Epithelial cell of prostate (primary cell): ENCODE measurements at regions not wholly inside any gene's neighbourhood (a gene's known extent, or its start where the extent isn't known, plus 50 kb on each side); places are given as distances from the start of the nearest gene placed in this dataset.

Source experiments
- DNase-seq: peaks from one replicate; pipeline ENCODE4 v3.0.0-alpha.2; 2011; ENCODE audit warnings: low read depth, low spot score
- H3K27ac ChIP-seq: fragments of 450-650 bp; 2 replicates; pipeline ENCODE4 v1.5.1; 2017; ENCODE audit warnings: mild to moderate bottlenecking

DNA sequence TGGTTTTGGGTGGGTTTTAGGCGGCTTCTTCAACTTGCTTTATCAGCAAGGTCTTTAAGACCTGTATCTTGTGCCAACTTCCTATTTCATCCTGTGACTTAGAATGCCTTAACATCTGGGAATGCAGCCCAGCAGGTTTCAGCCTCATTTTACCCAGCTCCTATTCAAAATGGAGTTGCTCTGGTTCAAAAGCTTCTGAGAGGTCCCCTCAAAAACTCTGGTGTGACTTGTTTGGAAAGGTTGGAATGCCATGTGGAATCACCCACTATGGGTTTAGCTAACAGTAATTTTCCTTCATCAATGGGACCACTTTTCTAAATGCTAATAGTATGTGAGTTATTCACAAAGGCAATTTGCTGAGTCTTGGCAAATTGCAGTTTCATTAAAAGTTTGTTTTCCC is 509.4 kb upstream of the SMIM21 start:
- no peak overlapping the region for H3K27ac ChIP-seq
- DNase-seq = no peak

- DNase-seq = no peak
- H3K27ac ChIP-seq = no peak overlapping the region
Observed at GRCh38 chr18:75931079-75931478, 503.6 kb upstream of the SMIM21 start.

DNA sequence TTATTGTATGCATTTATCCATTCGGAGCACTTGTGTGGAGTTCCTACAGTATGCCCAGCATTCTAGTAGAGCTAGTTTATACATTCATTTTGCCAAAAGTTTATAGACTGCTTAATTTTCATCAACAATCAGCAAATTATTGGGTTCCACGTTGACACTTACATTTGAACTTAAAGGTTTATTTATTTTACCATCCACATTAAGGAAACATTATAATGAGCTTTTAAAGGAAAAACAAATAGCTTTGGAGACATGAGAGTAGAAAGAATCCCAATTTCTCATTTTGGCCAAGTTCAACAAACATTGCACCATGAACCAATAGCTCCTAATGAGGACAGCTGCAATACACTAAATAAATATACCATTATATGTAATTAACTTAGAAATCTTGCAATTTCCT is 501.2 kb upstream of the SMIM21 start:
- DNase-seq = no peak
- H3K27ac ChIP-seq = no peak overlapping the region

GRCh38 chr18:75927791-75928190 is 500.3 kb upstream of the SMIM21 start:
- DNase-seq = no peak
- H3K27ac ChIP-seq = no peak overlapping the region

DNA sequence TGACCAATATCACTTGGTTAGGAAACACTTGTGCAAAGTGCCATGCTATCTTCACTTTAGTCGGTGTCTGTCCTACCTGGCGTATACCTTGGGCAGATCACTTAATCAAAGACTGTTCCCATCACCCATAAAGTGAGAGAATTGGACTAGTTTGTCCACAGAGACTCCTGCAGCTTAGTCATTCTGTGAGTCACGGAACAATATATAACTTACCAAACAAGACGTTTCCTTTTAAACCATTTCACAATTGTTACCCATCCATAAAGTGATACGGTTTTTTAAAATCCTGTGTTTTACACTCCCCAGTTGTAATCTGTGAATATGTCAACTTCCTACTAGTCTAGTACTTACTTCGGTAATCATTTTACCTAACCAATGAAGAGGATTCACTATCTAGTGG is 499.3 kb upstream of the SMIM21 start:
- H3K27ac ChIP-seq = no peak overlapping the region
- no peak for DNase-seq

- no peak for DNase-seq
- H3K27ac ChIP-seq = no peak overlapping the region
Observed at GRCh38 chr18:75923169-75923568, 495.7 kb upstream of the SMIM21 start.

DNA sequence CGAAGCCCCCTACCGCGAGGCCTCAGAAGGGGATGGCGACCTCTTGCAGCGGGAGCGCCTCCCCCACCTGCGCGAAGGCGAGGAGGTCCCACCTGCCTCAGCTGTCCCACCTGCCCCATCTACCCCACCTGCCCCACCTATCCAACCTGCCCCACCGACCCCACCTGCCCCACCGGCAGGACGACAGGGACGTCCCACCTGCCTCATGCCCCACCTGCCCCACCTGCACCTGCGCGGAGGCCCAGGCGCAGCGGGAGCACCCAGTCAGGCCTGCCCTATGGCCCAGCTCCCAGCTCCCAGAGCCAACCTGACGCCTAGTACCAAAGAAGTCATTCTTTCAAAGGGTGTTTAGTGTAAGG is 489.1 kb upstream of the SMIM21 start:
- no peak for DNase-seq
- no peak overlapping the region for H3K27ac ChIP-seq

- DNase-seq = no peak
- H3K27ac ChIP-seq = no peak overlapping the region
Observed at GRCh38 chr18:75915941-75916623, 488.6 kb upstream of the SMIM21 start.

GRCh38 chr18:75912829-75913228 is 485.3 kb upstream of the SMIM21 start:
- no peak for DNase-seq
- H3K27ac ChIP-seq = no peak overlapping the region

GRCh38 chr18:75904416-75904815 is 476.9 kb upstream of the SMIM21 start:
- no peak for DNase-seq

GRCh38 chr18:75898651-75899050 is 471.1 kb upstream of the SMIM21 start:
- no peak for DNase-seq
- no peak overlapping the region for H3K27ac ChIP-seq

More at GRCh38 chr18:75904416-75904815, 476.9 kb upstream of the SMIM21 start:
- H3K27ac ChIP-seq = no peak overlapping the region

- DNase-seq = no peak
- no peak overlapping the region for H3K27ac ChIP-seq
Observed at GRCh38 chr18:75897386-75897785, 469.9 kb upstream of the SMIM21 start.

GRCh38 chr18:75896865-75897264 is 469.4 kb upstream of the SMIM21 start:
- no peak overlapping the region for H3K27ac ChIP-seq
- DNase-seq = no peak

GRCh38 chr18:75895135-75895534 is 467.6 kb upstream of the SMIM21 start:
- no peak overlapping the region for H3K27ac ChIP-seq
- no peak for DNase-seq

DNA sequence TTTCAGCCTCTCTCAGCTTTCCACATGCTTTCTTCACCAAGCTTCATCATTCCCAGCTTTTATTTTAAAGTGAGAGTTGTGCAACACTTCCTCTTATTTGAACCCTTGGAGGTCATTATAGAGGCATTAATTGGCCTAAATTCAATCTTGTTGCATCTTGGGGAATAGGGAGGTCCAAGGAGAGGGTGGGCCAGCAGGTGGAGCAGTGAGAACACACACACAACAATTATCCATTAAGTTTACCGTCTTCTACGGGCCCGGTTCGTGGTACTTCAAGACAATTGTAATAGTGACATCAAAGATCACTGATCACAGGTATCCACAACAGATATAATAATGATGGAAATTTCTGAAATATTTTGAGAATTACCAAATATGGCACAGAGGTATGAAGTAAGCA is 457.2 kb upstream of the SMIM21 start:
- no peak overlapping the region for H3K27ac ChIP-seq

DNA sequence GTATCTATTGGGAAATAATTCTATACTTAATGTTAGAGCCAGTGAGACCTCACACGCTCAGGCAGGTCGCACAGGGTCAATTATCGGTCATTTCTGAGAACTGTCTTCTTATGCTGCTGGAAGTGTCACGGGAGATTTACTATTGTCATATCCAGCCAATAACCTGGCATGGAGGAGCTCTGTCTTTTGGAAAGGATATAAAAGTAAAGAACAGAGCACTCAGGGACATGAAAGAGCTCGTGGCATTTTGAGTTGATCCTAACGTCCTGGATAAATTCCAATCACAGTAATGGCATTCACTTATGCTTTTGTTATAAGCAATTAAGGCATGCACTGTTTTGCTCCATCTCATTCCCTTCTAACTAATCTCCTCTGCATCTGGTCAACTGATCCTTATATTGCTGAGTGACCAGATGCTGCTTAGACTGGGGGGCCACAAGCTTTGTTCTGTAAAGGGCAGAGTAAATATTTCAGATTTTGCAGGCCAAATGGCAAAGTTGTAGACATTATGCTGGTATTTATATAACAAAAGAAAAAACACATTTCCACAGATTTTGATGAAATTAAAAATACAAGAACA is 453.5 kb upstream of the SMIM21 start:
- DNase-seq = no peak
- no peak overlapping the region for H3K27ac ChIP-seq

More for the DNA sequence above, 457.2 kb upstream of the SMIM21 start:
- no peak for DNase-seq

DNA sequence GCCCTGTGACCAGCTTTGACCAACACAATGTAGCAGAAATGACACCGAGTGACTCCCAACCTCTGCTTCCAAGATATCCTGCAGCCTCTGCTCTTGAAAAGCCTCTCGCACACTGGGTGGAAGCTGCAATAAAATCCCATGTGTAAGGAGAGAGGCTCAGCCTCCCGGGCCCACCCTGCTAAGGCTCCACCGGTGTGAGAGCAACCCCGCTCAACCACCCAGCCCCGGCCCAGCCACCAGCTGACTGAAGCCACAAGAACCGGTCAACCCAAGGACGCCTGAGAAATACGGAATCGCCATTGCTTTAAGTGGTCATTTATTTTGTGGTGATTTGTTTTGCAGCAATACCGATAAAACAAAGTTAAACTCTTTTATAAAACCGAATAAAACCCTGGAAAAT is 452.8 kb upstream of the SMIM21 start:
- DNase-seq = no peak
- no peak overlapping the region for H3K27ac ChIP-seq

DNA sequence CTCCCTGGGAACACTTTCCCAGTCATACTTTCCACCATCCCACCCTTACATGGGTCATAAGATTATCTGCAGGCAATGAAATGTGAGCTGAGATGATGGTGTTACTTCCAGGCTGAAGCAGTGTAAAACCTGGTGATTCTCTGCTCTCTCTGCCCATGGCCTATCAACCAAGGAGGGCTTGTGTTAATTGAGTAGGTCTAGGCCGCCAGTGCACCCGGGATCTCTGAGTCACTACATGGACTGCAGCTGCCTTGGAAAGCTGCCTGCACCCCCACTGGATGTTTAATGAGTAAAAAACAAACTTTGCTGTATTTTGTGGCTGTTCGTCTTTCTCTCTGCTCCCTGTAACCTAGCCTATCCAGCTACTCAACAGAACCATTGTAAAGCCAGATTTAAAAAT is 451.7 kb upstream of the SMIM21 start:
- no peak overlapping the region for H3K27ac ChIP-seq
- DNase-seq = no peak

- no peak for DNase-seq
- no peak overlapping the region for H3K27ac ChIP-seq
Observed at GRCh38 chr18:75875559-75875958, 448.1 kb upstream of the SMIM21 start.

DNA sequence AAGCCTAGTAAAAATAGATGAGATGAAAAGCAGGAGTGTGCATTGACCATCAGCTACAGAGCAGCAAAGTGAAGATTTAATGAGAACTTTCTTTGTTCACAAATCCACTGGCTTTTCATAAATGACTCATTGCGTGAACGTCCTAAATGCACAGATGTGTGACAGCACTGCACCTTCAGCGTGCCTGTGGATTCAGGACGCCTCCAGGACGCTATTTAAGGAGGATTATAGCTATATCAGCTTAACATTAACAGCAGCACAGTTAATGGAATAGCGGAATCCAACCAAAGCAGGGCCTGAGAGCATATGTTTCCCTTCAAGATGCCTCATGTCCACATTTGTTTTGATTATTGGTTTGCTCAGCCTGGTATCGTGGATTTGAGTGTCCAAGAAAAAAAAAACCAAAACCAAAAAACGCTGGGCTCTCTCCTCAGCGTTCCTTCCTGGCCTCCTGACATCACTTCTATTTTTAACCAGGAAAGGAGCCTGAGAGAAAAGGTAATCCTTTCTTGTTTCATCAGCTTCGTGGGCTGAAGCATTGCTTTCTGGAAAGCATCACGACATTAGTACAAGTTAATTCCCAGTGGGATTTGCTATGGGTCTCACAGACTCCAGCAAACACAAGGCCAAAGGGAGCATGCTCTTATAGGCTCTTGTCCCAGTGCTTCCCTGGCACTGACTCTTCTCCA is 447.0 kb upstream of the SMIM21 start:
- DNase-seq = no peak
- no peak overlapping the region for H3K27ac ChIP-seq

- DNase-seq = no peak
- H3K27ac ChIP-seq = no peak overlapping the region
Observed at GRCh38 chr18:75871596-75871995, 444.1 kb upstream of the SMIM21 start.

- H3K27ac ChIP-seq = no peak overlapping the region
- DNase-seq = no peak
Observed at GRCh38 chr18:75869162-75869561, 441.7 kb upstream of the SMIM21 start.
